Thymus (tissue), 11 donors: ENCODE measurements at regions not wholly inside any gene's neighbourhood (a gene's known extent, or its start where the extent isn't known, plus 50 kb on each side); places are given as distances from the start of the nearest gene placed in this dataset.

Experiments used
- DNase-seq, 9 donors: peaks; one replicate each; pipeline ENCODE4 v3.0.0-alpha.2; 2013; ENCODE audit warnings: low spot score in 9 of 9, low read depth in 6 of 9, missing footprints in 1 of 9
- H3K27ac ChIP-seq, 2 donors: one replicate each; pipeline ENCODE4 v1.5.1; 2013; ENCODE audit warnings: control low read depth in 1 of 2, low read depth in 1 of 2, low read length in 1 of 2, mild to moderate bottlenecking in 1 of 2, moderate library complexity in 1 of 2
- H3K27me3 ChIP-seq, 2 donors: one replicate each; pipeline ENCODE4 v1.5.1; 2013; ENCODE audit warnings: low read length in 1 of 2; ENCODE audit not compliant: control insufficient read depth in 2 of 2, insufficient read depth in 1 of 2
- H3K36me3 ChIP-seq, 2 donors: one replicate each; pipeline ENCODE4 v1.5.1; 2013; ENCODE audit warnings: low read length in 1 of 2, mild to moderate bottlenecking in 1 of 2, moderate library complexity in 1 of 2; ENCODE audit not compliant: control insufficient read depth in 2 of 2, insufficient read depth in 2 of 2
- H3K4me1 ChIP-seq, 2 donors: one replicate each; pipeline ENCODE4 v1.5.1; 2013; ENCODE audit warnings: low read length in 2 of 2; ENCODE audit not compliant: control insufficient read depth in 2 of 2, insufficient read depth in 2 of 2
- H3K4me3 ChIP-seq, 2 donors: one replicate each; pipeline ENCODE4 v1.5.1; 2013; ENCODE audit warnings: low read length in 2 of 2, control low read depth in 1 of 2, mild to moderate bottlenecking in 1 of 2
- H3K9me3 ChIP-seq, 2 donors: one replicate each; pipeline ENCODE4 v1.5.1; 2013; ENCODE audit warnings: low read length in 1 of 2, mild to moderate bottlenecking in 1 of 2; ENCODE audit not compliant: control insufficient read depth in 2 of 2, insufficient read depth in 1 of 2
- WGBS: extraction: QIAGEN DNeasy Blood & Tissue Kit; methylation state at CpG from one replicate; pipeline ENCODE4 v1.1.7; 2013; 5-methylcytosine and 5-hydroxymethylcytosine counted together
- donor health status: healthy.

- no peak for DNase-seq
- Histone ChIP-seq H3K27ac (no peak overlapping the region), H3K4me1 (no peaks in the 10 kb centered on the region), H3K36me3 (no peaks in the 10 kb centered on the region), H3K27me3 (peaks cover 0 to 20% of the 10 kb centered on the region in 2 donors), H3K4me3 (no peak overlapping the region), H3K9me3 (no peaks in the 10 kb centered on the region)
- WGBS, result 69% methylated on average over 10 of the region's 10 CpGs
These were observed 183.6 kb downstream of the IRF8 start for GRCh38 chr16:86082418-86083030.

GRCh38 chr16:86083382-86084002, 184.5 kb downstream of the IRF8 start:
- no peak for DNase-seq
- H3K36me3 ChIP-seq, result no peaks in the 10 kb centered on the region

GRCh38 chr16:86085161-86085611, 186.2 kb downstream of the IRF8 start:
- Histone ChIP-seq H3K4me1 (no peaks in the 10 kb centered on the region), H3K36me3 (no peaks in the 10 kb centered on the region), H3K27me3 (peaks cover 0 to 16% of the 10 kb centered on the region in 2 donors), H3K4me3 (no peak overlapping the region), H3K27ac (no peak overlapping the region), H3K9me3 (no peaks in the 10 kb centered on the region)
- DNase-seq, result no peak
- 96% methylated on average over 12 of the region's 12 CpGs for WGBS

More at GRCh38 chr16:86083382-86084002, 184.5 kb downstream of the IRF8 start:
- Histone ChIP-seq H3K4me3 (no peak overlapping the region), H3K27me3 (peaks cover 0 to 18% of the 10 kb centered on the region in 2 donors), H3K4me1 (no peaks in the 10 kb centered on the region), H3K9me3 (no peaks in the 10 kb centered on the region), H3K27ac (no peak overlapping the region)
- 89% methylated on average over 8 of the region's 8 CpGs for WGBS

GRCh38 chr16:86085795-86086194, 186.8 kb downstream of the IRF8 start:
- 90% methylated on average over 8 of the region's 8 CpGs for WGBS
- Histone ChIP-seq H3K36me3 (no peaks in the 10 kb centered on the region), H3K4me3 (no peak overlapping the region), H3K27ac (no peak overlapping the region), H3K4me1 (no peaks in the 10 kb centered on the region), H3K9me3 (no peaks in the 10 kb centered on the region), H3K27me3 (peaks cover 0 to 10% of the 10 kb centered on the region in 2 donors)
- DNase-seq, result no peak

- Histone ChIP-seq H3K4me3 (no peak overlapping the region), H3K4me1 (no peaks in the 10 kb centered on the region), H3K27me3 (peaks cover 0 to 9% of the 10 kb centered on the region in 2 donors), H3K36me3 (no peaks in the 10 kb centered on the region), H3K9me3 (no peaks in the 10 kb centered on the region), H3K27ac (no peak overlapping the region)
- DNase-seq, result no peak
- 91% methylated on average over 7 of the region's 7 CpGs for WGBS
These were observed 187.5 kb downstream of the IRF8 start for GRCh38 chr16:86086471-86086870.

- H3K36me3 ChIP-seq, result no peaks in the 10 kb centered on the region
- 95% methylated on average over 37 of the region's 37 CpGs for WGBS
- no peak for DNase-seq
- H3K27ac ChIP-seq, result no peak overlapping the region
- no peaks in the 10 kb centered on the region for H3K4me1 ChIP-seq
- H3K4me3 ChIP-seq, result no peak overlapping the region
- no peaks in the 10 kb centered on the region for H3K9me3 ChIP-seq
- peaks cover 0 to 8% of the 10 kb centered on the region in 2 donors for H3K27me3 ChIP-seq
These were observed 188.3 kb downstream of the IRF8 start for GRCh38 chr16:86087011-86087895.

- 91% methylated on average over 11 of the region's 11 CpGs for WGBS
- no peaks in the 10 kb centered on the region for H3K4me1 ChIP-seq
- no peaks in the 10 kb centered on the region for H3K36me3 ChIP-seq
- DNase-seq, result no peak
- H3K9me3 ChIP-seq, result no peaks in the 10 kb centered on the region
- H3K27ac ChIP-seq, result no peak overlapping the region
- H3K4me3 ChIP-seq, result no peak overlapping the region
- H3K27me3 ChIP-seq, result peaks cover 0 to 6% of the 10 kb centered on the region in 2 donors
These were observed 188.9 kb downstream of the IRF8 start for GRCh38 chr16:86087896-86088230.

GRCh38 chr16:86088287-86088686, 189.3 kb downstream of the IRF8 start:
- Histone ChIP-seq H3K9me3 (no peaks in the 10 kb centered on the region), H3K27ac (no peak overlapping the region), H3K4me1 (no peaks in the 10 kb centered on the region), H3K36me3 (no peaks in the 10 kb centered on the region), H3K27me3 (peaks cover 0 to 5% of the 10 kb centered on the region in 2 donors), H3K4me3 (no peak overlapping the region)
- no peak for DNase-seq
- 91% methylated on average over 5 of the region's 5 CpGs for WGBS

GRCh38 chr16:86088816-86089215, 189.9 kb downstream of the IRF8 start:
- no peak for DNase-seq
- 92% methylated on average over 9 of the region's 9 CpGs for WGBS
- H3K36me3 ChIP-seq, result no peaks in the 10 kb centered on the region
- H3K4me3 ChIP-seq, result no peak overlapping the region
- no peaks in the 10 kb centered on the region for H3K27me3 ChIP-seq
- H3K27ac ChIP-seq, result no peak overlapping the region
- no peaks in the 10 kb centered on the region for H3K9me3 ChIP-seq
- no peaks in the 10 kb centered on the region for H3K4me1 ChIP-seq
